HUDEP-2 (cell line): ENCODE measurements at regions not wholly inside any gene's neighbourhood (a gene's known extent, or its start where the extent isn't known, plus 50 kb on each side); places are given as distances from the start of the nearest gene placed in this dataset.

Experiments
- DNase-seq, 76 experiments: peaks; one replicate each; lab custom pipeline; 2025; ENCODE audit not compliant: unreplicated experiment in 76 of 76; lab: John Stamatoyannopoulos, UW

GRCh38 chr2:122447237-122447636, 691.8 kb downstream of the TSN start:
- DNase-seq: no peak

DNA sequence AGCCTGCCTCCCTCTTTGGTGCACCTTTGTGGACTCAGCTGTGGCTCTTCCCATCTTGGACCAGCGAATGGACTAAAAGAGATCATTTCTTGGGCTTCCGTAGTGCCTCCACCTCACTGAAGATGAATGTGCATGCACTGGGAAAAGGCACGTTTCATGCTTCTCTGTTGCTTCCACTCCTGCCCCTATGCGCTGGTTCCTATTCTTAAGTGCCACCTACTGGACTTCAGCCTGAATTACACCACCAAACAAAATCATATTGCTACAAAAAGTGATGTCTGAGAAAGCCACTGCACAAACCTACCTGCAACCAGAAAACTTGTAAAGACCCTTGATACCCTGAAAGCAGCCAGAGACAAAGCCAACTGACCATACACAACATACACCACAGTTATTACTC, 695.6 kb downstream of the TSN start:
- DNase-seq: peak in 8 of 76 experiments; percentile 1 to 20 (median 6)

DNA sequence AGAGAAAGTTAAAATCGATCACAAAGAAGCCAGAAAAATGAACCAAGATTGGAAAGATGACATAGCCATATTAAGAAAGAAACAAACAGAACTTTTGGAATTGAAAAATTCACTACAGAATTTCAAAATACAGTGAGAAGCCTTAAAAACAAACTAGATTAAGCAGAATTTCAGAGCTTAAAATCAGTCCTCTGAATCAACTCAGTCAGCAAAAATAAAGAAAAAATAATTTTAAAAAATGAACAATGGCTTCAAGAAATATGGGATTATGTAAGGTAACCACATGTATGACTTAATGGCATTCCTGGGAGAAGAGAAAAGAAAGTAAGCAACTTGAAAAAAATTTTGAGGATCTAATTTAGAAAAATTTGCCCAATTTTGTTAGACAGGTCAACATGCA, 696.2 kb downstream of the TSN start:
- DNase-seq: no peak

- no peak for DNase-seq
Observed at GRCh38 chr2:122469147-122469546, 713.7 kb downstream of the TSN start.

- no peak for DNase-seq
Observed at GRCh38 chr2:122471753-122472152, 716.3 kb downstream of the TSN start.

- DNase-seq: no peak
Observed at GRCh38 chr2:122478117-122478516, 722.7 kb downstream of the TSN start.

DNA sequence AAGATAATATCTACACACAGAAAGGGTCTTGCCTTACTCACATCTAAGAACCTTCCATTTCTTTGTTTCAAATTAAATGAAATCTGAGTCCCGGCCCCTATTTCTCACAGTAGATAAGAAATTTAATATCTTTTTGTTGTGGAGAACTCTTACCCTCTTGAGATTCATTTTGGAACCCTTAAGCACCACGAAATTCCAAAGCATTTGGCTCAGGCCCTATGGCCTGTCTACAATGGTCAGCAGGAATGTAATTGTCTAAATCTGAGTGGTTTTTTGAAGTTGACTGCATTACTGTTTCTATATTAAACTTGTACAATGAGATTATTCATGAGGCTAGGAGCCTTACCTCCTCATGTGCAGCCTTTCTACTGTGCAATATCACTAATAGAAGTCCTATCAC, 723.3 kb downstream of the TSN start:
- no peak for DNase-seq

DNA sequence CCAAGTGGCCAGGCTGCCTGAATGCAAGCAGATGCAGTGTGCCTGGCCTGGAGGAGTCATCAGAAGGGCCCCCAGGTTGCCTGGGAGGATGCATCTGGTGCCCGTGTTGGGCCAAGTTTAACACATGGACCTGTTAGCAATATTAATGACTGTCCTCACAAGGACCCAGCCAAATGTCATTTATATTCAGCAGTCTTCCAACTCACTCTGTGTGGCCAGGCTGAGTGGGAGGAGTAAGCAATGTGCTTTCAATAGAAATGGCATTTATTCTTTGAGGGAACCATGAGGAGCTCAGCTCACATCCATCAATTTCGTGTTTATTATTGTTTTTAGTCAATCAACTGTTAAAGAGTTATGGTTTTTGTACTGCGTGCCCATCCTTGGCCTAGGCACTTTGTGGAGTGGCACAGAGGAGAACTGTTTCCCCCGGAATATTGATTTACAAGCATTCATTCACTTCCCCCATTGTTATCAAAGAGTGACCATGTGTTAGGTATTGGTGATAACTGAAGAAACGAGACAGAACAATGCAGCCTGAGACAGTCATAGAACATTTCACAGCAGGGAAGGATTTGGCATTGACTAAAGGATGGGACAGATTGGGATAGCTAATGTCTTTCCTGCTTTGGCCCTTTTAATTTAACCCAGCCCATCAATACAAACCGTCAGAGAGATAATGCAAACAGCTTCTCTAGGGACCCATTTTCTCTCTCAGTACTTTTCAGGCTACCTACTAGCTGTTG, 725.2 kb downstream of the TSN start:
- DNase-seq: no peak

DNA sequence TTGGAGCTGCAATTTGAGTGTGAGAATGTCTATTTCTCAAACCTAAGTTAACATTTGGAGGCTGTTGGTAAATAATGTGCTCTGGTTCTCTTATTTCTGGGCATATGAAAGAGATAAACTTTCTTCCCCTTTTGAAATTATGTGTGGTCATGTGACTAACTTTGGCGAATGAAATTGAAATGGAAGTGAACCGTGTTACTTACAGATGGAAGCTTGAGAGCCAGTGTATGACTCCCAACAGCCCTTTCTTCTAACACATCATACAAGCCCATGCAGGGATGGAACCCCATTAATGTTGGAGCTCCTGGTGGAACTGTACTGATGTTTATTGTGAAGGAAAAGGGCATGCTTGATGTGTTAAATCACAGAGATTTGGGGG, 725.8 kb downstream of the TSN start:
- DNase-seq: no peak

DNA sequence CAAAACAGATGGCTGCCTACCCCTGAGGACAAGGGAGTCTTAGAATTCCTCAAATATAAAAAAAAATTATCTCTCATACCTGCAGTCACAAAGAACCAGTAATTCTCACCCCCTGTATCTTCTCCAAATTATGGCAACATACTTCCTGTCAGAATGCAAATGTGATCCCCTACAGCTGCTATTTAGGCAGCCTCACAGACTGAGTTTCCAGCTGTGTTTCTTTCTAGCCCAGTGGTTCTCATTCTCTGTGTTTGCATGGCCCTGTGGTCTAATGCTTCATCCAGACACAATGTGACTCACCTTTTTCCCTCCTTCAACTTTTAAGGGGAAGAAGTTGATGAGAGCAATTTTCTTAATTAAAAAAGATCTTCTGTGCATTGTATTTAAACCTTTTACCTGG, 726.3 kb downstream of the TSN start:
- no peak for DNase-seq

- DNase-seq: no peak
Observed at GRCh38 chr2:122486086-122486485, 730.6 kb downstream of the TSN start.

GRCh38 chr2:122486705-122487415, 731.4 kb downstream of the TSN start:
- no peak for DNase-seq

DNA sequence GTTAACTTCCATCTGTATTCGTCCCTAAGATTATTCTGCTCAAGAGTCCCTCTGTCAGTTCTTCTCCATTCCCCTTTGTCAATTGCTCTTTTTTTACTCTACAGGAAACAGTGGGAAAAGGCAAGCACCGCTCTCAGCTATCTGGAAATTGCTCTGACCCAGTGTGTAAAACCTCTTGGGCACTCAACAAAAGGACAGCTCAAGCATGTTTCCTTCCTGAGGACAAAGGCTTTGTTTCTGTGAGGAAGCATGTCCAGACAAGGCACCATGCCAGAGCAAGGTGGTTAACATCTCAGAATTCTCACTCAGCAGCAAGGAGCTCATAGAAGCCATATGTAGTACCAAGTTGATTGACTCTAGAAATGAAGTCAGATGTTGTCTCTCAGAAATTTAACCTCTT, 735.6 kb downstream of the TSN start:
- DNase-seq: no peak

DNA sequence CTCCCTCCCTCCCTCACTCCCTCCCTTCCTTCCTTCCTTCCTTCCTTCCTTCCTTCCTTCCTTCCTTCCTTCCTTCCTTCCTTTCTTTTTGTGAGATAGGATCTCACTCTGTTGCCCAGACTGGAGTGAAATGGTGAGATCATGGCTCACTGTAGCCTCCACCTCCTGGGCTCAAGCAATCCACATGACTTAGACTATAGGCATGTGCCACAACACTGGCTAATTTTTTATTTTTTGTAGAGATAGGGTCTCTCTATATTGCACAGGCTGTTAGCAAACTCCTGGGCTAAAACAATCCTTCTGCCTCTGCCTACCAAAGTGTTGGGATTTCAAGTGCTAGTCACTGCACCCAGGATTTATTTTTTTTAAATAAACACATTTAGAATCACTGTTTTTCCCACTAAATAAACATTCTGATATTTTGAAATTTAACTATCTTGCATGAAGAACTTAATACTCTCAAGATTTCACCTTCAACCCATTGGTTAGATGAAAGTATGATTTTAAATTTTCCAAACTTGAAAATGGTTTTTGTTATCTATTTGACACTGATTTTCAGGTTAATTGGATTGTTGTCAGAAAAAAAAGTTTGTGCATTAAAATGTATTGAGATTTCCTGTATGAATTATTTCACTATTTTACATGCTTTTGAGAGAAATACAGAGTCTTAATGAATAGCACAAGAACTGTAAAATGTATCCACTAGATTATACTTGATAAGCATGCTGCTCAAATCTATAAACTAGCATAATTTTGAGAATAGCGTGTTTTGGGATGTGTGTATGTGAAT, 745.1 kb downstream of the TSN start:
- DNase-seq: no peak

GRCh38 chr2:122506620-122507019, 751.2 kb downstream of the TSN start:
- DNase-seq: no peak

DNA sequence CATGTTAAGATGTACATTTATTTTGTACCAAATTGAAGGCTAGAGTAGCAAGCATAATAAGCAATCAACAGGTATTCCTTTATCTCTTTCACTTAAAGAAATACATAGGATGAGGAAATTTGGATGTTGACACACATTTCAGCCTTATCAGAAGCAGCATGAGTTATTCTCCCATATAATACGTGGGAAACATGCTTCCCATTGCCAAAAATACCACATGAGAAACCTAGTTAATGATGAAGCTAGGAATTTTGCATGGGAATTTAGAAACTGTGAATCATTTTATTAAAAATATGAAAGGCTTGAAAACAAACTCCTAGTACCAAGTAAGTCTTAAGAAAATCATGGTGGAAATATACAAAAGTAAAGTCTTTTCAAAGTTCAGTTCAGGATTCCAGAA, 751.8 kb downstream of the TSN start:
- no peak for DNase-seq

DNA sequence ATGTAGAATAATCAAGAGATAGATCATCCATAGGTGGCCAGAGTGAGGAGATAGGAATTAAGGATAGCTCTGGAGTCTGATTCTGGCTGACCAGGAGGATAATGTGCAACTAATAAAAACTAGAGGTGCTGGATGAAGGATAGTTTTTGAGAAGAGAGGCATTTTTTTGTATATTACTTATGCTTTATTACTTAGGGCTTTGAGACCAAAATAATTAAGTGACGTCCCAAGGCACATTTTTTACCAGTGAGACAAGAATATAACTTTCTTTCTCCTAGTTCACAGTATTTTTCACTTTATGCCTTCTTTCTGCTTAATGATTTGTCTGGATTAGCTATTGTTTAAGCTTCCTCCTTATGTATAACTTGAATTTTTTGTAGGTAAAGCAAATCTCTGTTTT, 756.6 kb downstream of the TSN start:
- no peak for DNase-seq

- no peak for DNase-seq
Observed at GRCh38 chr2:122514451-122514996, 759.1 kb downstream of the TSN start.

DNA sequence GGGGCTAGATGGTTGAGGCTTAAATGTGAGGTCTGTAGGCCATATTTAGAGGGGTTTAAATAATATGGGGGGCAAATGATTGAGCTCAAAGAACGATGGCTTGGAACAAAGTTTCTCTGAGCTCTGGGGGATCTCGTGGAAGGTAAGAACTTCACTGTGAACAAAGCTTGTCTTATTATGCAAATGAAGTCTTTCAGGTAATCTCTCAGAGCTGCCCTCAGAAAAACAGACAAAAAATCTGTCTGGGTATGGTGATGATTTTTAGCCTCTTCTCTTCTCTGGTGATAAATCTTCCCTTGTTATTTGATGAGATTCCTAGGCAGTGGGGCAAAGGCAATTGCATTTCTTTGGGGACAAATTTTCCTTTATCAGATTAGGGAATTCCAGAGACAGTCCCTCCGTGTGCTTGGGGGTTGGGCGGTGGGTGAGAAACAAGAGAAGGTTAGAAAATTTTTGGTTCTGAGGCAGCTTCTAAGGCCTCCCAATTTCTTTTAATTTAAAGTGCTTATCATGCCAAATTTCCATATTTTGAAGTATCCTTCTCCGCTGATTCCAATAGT, 760.4 kb downstream of the TSN start:
- no peak for DNase-seq

DNA sequence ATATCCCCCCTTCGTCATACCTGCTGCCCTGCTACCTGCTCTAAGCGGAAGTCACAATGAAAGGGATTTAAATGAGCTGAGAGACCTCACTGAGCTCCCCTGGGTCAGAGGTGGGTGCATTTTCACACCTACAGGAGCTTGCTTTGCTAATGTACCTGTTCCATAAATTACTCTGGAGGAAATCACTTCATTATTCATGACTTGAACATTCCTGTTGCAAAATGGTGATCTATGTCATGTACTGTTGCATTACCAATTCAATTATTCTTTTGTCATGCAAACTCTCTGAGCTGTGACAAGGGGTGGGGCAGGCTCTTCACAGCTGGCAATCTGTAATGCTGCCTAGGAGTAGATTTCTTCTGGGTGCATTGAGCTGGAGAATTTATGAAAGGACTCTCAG, 761.3 kb downstream of the TSN start:
- no peak for DNase-seq

GRCh38 chr2:122519366-122519765, 763.9 kb downstream of the TSN start:
- DNase-seq: peak in 2 of 76 experiments; percentile 2
